ENCODE measurements at regions not wholly inside any gene's neighbourhood (a gene's known extent, or its start where the extent isn't known, plus 50 kb on each side); places are given as distances from the start of the nearest gene placed in this dataset.
"Not testable (repeated sequence)": the region's sequence is repeated elsewhere in the genome, so short reads cannot be mapped to it uniquely, and the experiment has no call there.

DNA sequence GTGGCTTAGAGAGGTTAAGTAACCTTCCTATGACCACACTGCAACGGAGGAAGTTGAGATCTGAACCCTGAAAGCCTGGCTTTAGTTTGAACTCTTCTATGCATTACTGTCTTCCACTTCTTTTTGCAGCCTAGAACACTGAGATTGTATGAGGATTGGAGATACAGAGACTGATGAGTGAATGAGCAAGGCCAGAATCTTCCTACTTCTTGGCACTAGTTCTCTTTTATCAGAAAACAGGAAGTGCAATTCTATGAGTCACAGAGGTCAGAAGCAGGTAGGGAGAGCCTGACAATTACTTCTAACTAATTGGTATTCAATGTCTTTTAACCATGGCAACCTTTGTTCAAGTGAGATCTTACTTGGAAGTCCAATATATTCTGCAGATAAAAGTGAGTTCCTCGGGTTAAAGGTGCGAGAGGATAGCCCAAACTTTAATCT, 219.0 kb downstream of the SHQ1 start:
- no peak for DNase-seq (ENCODE audit: insufficient read length, low spot score)
- no peak for FAIRE-seq

DNA sequence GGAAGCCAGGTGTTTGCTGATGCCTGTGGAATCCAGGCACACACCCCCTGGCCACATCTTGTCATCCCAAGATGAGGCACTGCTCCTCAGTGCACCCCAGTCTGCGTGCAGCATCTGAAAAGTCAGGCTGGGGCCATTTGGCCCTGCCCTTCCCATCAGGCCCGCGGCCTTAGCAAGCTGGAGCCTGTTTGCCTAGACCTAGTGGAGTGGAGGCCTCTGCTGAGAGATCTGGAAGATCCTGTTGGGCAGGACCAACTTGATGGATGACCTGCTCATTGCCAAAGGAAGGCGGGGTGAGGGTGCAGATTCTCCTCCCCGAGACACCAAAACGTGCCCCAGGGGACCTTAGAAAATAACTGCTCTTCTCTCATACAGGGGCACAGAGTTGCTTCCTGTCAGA, 220.2 kb downstream of the SHQ1 start:
- no peak for DNase-seq (ENCODE audit: insufficient read length, low spot score)
- FAIRE-seq = no peak

DNA sequence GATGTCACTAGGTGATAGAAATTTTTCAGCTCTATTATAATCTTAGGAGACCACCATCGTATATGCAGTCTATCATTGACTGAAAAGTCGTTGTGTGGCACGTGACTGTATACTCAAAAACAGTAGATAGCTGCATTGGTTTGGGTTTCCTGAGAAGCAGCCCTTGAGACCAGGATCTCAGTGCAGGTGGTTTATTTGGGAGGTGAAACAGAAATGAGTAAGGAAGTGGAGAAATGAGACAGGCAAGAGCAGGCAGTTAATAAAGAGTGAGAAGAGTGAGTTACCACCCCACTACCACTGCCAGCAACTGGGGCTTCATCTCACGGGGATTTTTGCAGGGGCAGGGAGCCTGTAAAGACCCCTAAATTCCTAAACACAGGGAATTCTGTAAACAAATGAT, 221.0 kb downstream of the SHQ1 start:
- FAIRE-seq (no peak), DNase-seq (ENCODE audit: insufficient read length, low spot score) (no peak)

DNA sequence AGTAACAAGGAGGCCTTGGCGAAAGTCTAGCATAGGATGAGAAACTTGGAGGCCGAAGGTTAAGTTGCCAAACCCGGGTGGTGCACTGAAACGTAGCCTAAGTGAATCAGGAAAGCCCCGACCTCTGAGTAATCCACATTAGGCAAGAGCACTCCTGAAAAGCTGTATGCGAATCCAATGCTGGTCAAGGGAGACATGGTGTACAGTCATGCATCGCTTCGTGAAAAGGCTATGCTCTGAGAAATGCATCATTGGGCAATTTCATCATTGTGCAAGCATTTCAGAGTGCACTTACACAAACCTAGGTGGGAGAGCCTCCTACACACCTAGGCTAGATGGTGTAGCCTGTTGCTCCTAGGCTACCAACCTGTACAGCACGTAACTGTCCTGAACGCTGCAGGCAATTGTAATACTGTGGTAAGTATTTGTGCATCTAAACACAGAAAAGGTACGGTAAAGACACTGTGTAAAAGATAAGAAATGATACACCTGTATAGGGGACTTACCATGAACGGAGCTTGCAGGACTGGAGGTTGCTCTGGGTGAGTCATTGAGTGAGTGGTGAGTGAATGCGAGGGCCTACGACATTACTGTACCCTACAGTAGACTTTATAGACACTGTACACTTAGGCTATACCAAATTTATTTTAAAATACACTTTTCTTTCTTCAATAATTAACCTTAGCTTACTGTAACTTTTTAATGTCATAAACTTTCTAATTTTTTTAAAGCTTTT, 222.5 kb downstream of the SHQ1 start:
- FAIRE-seq (peak; percentile 36), DNase-seq (ENCODE audit: insufficient read length, low spot score) (no peak)

DNA sequence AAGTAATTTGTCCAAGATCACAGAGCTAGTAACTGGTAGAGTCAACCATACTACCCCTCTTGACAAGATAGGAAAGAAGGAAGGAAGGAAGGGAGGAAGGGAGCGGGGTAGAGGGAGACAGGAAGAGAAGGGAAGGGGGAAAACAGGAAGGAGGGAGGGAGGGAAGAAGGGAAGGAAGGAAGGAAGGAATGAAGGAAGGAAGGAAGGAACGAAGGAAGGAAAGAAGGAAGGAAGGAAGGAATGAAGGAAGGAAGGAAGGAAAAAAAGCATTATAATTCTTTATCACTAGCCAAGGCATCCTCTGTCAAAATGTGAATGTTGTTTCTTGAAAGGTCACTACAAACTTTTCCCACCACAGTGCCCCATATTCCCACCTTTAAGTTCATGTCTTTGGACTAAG, 223.6 kb downstream of the SHQ1 start:
- FAIRE-seq = no peak
- no peak for DNase-seq (ENCODE audit: insufficient read length, low spot score)

DNA sequence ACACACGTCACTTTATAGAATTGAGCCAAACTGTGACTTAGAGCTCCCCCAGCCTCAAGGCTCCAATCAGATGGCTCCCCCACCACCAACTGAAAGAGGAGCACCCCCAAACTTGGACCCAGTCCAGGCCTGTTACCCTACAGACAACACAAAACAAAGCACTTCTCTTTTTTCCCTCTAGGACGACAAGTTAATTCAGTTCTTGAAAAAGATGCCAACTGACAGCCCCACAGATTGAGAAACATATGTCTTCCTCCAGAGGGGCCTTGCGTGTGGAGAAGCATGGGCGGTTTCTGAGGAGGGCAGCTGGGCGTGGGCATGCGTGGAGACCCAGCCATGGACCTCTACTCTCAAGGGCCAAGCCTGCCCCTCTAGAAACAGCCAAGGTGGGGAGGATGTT, 229.5 kb downstream of the SHQ1 start:
- DNase-seq (ENCODE audit: insufficient read length, low spot score) (no peak), FAIRE-seq (no peak)

DNA sequence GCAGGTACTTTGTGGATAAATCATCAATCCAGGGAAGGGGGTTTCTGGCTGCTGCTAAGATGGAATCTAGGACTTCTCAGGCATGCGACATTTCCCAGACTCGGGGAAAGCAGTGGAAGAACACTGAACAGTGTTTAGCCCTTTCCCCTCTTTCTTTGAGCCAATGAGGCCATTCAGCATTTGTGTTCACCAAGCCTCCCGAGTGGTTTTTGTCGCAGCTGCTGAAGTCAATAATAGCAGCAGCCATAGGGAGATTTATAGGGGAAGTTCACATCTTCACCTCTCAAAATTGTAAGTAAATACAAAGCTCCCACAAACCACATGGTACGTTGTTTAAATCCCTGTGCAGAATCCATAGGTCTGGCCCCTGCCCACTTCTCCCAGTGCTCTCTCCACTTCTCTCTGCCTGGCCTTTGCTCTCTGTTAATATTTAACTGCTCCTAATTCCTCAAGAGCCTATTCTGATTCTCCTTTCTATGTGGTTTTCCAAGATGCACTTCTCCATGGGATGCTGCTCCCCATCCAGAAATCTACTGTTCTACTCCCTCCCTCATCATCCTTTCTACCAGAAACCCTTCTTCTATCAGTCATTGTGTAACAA, 230.7 kb downstream of the SHQ1 start:
- DNase-seq (ENCODE audit: insufficient read length, low spot score) (no peak), FAIRE-seq (no peak)

DNA sequence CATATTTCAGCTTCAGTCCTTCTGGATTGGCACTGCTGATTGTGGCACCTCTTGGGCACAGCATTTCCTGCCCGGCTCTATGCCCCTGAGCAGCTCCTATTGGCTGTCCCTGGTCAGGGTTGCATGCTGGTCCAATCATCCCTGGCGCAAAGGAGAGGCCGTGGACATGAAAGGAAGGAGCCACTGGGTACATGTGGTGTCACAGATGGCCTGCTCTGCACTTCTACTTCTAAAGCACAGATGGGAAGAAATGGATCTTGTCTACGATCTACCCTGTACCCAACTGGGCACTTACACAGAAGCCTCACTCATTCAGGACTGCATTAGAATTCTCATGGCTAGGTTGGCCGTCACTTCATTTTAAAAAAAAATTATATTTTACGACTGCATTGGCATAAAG, 232.5 kb downstream of the SHQ1 start:
- FAIRE-seq (no peak), DNase-seq (ENCODE audit: insufficient read length, low spot score) (no peak)

DNA sequence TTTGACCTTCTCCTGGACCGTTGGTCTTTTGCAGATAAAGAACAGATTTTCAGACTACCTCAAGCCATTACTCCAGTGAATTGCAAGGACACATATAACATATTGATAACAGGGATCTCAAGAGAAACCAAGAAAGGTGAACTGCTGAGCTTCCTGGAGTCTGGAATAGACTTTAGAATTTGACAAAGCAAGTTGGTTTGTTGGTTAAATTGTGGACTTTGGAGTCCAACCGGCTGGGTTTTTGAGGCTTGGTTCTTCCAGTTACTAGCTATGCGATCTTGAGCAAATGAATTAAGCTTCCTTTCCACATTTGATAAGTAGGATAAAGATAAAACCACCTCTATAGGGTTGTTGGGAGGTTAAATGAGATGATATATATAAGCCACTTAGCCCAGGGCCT, 233.1 kb downstream of the SHQ1 start:
- DNase-seq (ENCODE audit: insufficient read length, low spot score) (no peak), FAIRE-seq (no peak)

DNA sequence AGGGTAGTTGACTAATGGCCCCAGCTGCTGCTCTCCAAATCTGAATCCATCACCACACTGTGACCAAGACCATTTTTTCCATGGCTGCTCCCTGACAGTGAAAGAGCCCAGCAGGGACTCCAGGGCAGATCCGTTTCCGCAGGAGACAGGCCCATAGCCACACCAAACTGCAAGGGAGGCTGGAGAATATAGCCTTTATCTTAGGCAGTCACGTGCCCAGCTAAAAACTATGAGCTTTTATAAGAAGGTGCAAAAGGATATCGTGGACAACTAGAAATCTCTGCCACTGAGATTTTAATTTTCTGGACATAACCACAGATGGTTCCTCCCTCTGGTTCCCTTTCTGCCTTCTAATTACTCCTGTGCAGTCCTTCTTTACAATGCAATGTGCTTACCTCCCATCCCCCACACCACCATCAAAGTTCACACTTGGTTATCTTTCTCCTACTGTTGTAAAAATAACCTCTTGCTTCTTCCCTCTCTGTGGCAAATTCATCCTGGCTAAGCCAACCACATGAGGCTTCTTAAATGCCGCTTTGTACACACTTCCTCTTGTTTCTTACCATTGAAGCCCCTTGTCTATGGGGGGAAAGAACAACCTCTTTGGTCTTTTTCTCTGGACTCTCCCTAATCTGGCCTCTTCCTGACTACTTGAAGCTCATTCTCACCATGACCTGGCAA, 233.7 kb downstream of the SHQ1 start:
- DNase-seq (ENCODE audit: insufficient read length, low spot score) (no peak), FAIRE-seq (no peak)

DNA sequence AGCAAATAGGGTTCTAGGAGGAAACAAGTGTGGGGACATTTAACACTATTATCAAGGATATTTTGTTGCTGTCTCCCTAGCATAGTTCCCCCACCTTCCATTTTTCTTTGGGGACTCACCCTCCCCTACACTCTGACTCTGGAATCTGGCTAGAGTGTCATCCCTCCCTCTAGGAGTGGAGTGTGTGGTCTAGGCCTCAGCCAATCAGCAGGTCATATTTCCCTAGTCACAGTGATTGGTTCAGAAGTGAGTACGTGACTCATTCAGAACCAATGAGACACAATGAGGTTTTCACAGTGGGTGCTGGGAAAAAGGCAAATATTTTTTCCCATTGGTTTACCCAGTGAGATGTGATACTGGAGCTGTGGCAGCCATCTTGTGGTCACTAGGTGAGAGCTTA, 234.4 kb downstream of the SHQ1 start:
- FAIRE-seq = no peak
- no peak for DNase-seq (ENCODE audit: insufficient read length, low spot score)

DNA sequence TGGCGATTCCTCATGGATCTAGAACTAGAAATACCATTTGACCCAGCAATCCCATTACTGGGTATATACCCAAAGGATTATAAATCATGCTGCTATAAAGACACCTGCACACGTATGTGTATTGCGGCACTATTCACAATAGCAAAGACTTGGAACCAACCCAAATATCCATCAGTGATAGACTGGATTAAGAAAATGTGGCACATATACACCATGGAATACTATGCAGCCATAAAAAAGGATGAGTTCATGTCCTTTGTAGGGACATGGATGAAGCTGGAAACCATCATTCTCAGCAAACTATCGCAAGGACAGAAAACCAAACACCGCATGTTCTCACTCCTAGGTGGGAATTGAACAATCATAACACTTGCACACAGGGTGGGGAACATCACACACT, 239.1 kb downstream of the SHQ1 start:
- not testable (repeated sequence) for DNase-seq (ENCODE audit: insufficient read length, low spot score); FAIRE-seq

DNA sequence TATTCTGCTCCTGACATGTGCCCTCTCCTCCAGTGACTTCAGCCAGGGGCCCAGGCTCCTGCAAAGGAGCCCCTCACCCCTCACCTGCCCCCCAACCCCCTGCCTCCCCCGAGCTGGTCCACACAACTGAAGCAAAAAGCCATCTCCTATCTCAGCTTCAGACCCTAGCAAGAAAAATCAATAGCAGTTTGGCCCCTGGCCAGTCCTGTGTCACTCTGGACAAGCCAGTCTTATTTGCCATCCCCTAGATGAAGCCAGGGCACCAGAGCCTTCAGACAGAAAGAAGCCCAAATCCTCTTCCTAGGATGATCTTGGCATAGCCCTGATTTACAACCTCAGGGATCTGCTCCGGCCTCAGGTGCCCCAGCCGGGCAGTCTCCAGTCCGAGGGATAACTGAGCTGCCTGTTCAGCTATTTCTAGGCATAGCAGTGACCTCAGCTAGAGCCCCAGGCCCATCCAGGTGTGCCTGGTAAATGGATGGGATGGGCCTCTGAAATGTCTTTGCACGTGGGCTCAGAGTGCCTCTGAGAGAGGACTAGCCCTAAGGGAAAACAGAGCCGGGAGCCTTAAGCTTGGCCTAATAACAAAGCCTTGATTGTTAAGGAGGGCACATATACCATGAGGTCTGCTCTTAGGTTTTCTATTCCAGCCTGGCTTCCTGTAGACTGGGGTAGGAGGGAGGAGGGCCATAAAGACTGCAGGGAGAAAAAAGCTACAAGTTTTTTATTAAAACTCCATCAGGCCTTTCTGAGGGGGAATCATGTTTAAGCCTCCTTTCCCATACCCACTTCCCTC, 242.0 kb downstream of the SHQ1 start:
- DNase-seq (ENCODE audit: insufficient read length, low spot score) (no peak), FAIRE-seq (no peak)

DNA sequence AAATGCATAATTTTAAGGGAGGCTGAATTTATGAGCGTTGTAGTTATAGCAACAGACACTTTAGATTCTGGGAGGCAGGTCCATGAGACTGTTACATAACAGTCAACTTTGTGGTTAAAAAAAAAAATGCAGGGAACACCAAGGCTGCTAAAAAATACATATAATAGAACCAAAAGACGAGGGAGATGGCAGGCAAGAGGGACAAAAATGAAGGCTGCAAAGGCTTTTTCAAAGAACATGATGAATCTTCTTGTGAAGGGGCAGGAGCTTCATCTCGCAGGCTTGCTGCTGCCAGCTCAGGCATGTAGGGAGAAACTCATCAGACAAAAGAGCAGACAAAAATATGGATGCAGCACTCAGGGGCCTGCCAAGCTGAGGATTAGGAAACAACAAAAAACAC, 243.9 kb downstream of the SHQ1 start:
- no peak for FAIRE-seq
- no peak for DNase-seq (ENCODE audit: insufficient read length, low spot score)

DNA sequence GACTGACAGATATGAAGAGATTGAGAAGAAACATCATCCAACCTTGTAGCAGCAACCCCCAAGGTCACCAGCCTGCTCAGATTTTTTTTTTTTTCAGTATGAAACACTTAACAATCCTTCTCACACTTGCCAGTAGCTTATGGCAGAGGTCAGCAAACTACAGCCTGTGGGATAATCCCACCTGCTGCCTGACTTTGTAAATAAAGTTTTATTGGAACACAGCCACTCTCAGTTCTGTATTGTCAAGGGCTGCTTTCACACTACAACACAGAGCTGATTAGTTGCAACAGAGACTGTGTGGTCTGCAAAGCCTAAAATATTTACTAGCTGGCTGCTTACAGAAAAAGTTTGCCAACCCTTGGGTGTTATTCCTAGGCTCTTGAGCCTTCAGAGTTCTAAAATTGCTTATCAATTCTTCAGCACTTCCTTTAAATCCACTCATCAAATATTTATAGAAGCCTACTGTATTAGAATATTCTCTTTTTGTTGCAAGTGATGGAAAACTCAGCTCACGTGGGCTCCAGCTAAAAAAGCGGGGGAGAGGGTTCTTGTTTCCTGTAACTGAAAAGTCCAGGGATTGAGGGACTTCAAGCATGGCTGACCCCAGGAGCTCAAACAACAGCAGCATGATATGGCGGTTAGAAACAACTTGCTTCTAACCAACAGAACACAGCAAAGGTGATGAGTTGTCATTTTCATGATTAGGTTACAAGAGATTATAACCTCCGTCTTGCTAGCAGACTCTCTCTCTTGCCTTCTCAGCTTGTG, 246.1 kb downstream of the SHQ1 start:
- FAIRE-seq (no peak), DNase-seq (ENCODE audit: insufficient read length, low spot score) (no peak)

DNA sequence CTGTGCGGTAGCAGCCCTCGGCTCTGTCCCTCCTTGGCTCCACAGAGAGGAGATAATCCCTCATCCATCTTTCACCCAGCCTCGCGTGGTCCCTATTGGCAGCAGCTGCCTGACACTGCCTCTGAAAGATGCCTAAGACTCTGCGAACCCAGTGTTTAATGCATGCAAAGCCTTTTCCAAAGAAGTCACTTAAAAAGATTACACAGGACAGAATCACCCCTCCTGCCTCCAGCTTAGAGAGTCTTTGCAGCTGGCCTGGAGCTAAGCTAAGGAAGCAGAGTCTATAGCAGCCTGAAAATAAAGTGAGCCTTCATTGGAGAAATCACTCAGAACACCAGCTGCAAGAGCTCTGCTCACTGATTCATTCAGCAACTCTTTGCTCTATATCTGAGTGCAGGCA, 247.2 kb downstream of the SHQ1 start:
- no peak for DNase-seq (ENCODE audit: insufficient read length, low spot score)
- FAIRE-seq = no peak

DNA sequence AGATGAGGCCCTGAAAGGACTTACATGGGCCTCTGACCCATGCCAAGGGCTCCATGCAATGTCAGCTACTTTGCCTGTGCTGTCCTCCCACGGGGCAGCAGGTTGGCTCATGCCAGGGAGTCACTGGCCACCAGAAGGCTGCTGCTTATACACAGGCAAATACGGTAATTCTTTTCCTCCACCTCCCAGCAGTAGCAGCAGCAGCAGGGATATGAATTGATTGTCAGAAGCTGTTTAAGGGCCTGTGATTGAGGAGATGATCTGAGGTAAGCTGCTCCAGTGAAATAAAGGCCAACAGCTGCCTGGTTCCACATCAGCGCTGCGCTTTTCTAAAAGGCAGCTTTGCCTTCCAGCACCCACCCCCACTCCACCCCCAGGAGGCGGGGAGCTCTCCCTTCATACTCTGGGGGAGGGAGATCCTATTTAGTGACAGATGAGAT, 250.5 kb downstream of the SHQ1 start:
- DNase-seq (ENCODE audit: insufficient read length, low spot score) (peak; percentile 22), FAIRE-seq (no peak)

DNA sequence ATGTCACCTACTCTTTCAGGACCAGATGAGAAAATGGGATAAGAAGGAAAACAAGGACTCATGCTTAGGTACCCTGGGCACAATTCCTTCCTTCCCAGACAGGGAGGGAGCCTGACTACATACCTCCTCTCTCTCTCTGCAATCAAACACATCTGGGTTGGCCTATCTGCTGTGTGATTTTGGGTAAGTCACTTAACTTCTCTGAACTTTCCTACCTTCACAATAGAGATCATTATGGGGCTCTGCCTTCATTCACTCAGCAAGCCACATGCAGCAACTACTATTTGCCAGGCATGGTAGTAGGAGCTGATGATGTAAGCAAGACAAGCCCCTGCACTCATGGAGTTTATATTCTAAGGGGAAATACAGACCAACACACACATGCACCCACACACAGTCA, 251.2 kb downstream of the SHQ1 start:
- no peak for DNase-seq (ENCODE audit: insufficient read length, low spot score)
- FAIRE-seq = no peak

DNA sequence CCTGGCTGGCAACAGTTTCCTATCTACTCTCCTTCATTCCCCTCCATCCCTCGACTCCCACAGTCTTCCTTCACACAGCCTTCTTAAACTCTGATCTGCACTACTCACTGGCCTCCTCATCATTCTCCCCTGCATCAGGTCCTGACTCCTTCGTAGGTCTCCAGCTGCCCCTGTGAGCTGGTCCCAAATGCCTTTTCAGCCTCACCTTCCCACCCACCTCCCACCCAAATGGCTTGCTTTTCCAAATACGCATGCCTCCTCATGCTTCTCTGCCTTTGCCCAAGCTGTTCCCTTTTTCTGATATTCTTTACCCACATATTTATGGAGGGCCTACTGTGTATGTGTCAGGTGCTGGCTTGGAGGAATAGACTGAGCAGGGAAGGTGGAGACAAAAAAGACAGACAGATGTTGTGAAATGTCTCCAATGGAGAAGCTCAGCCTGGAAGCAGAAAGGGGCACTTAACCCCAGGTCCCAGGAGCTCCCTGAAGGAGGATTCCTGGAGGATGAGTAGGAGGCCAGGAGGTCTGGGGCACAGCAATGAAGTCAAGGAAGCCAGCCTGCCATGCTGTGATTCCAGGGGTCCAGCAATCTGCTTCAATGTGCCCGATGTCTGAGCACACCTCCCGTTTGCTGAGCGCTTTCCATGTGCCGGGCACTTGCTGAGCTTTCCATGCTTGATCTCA, 252.2 kb downstream of the SHQ1 start:
- no peak for FAIRE-seq
- peak; percentile 44 for DNase-seq (ENCODE audit: insufficient read length, low spot score)

DNA sequence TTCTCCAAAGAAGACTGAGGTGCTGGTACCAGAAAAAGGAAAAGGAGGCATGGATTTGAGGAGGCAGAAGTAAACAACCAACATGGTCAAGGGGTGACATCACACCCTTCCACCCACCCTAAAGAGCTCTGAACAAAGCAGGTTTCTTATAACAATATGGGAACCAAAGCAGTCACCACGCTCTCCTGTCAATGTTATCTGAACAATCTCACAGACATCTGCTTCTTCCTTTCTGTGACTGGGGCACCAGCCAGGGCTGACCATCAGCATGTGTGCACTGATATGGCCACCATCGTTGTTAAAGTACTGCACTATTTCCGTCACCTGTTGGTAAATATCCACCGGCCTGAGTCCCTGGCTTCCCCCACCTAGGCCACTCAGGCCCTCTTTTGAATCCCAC, 252.9 kb downstream of the SHQ1 start:
- FAIRE-seq = peak; percentile 31
- DNase-seq (ENCODE audit: insufficient read length, low spot score) = no peak

All from HTR-8/SVneo (cell line).